Retinal pigment epithelial cell (primary cell): ENCODE measurements at regions not wholly inside any gene's neighbourhood (a gene's known extent, or its start where the extent isn't known, plus 50 kb on each side); places are given as distances from the start of the nearest gene placed in this dataset.

ENCODE experiments used
- DNase-seq: peaks from one replicate; pipeline ENCODE4 v3.0.0-alpha.2; 2010; ENCODE audit warnings: low read depth
- H3K4me3 ChIP-seq: 2 replicates; pipeline ENCODE4 v1.5.1; 2011; ENCODE audit warnings: mild to moderate bottlenecking, low read length, control low read depth, moderate library complexity
- CTCF ChIP-seq: conservative IDR thresholded peaks from 2 replicates; pipeline ENCODE4 v1.5.1; 2011; ENCODE audit warnings: low read depth, low read length, control low read depth, inconsistent platforms

GRCh38 chr3:144308396-144308795, 336.8 kb downstream of the DIPK2A start:
- no peak for DNase-seq
- TF ChIP-seq CTCF: no peak
- H3K4me3 ChIP-seq: no peak overlapping the region

- DNase-seq: no peak
- no peak for TF ChIP-seq CTCF
- no peak overlapping the region for H3K4me3 ChIP-seq
Observed at GRCh38 chr3:144312702-144313101, 341.1 kb downstream of the DIPK2A start.

- DNase-seq: no peak
- H3K4me3 ChIP-seq: no peak overlapping the region
- no peak for TF ChIP-seq CTCF
Observed at GRCh38 chr3:144314946-144315345, 343.3 kb downstream of the DIPK2A start.

GRCh38 chr3:144317961-144318360, 346.3 kb downstream of the DIPK2A start:
- no peak for TF ChIP-seq CTCF
- DNase-seq: no peak
- H3K4me3 ChIP-seq: no peak overlapping the region

- H3K4me3 ChIP-seq: no peak overlapping the region
- DNase-seq: no peak
- TF ChIP-seq CTCF: no peak
Observed at GRCh38 chr3:144324076-144324475, 352.5 kb downstream of the DIPK2A start.

GRCh38 chr3:144332868-144333267, 361.2 kb downstream of the DIPK2A start:
- no peak for TF ChIP-seq CTCF
- no peak for DNase-seq
- no peak overlapping the region for H3K4me3 ChIP-seq

- no peak for TF ChIP-seq CTCF
- no peak overlapping the region for H3K4me3 ChIP-seq
- no peak for DNase-seq
Observed at GRCh38 chr3:144341471-144341870, 369.8 kb downstream of the DIPK2A start.
